GM12878 (cell line): ENCODE measurements at regions not wholly inside any gene's neighbourhood (a gene's known extent, or its start where the extent isn't known, plus 50 kb on each side); places are given as distances from the start of the nearest gene placed in this dataset.

Source experiments
- ATAC-seq: fragments of 200-7000 bp; cut with Tn5 transposase; 3 replicates; pipeline ENCODE4 v1.9.1; 2020; ENCODE audit warnings: mild to moderate bottlenecking, moderate library complexity
- BruUV-seq: library from RNA; stranded (reverse); fragments of 400-500 nt; replicated peaks from 2 replicates; lab custom pipeline; 2021; lab: Mats Ljungman, UMichigan
- CTCF ChIA-PET: fragments of 300-600 bp; sonication (Branson Sonifier 250); formaldehyde crosslinking; extraction: SDS; loops from one replicate; lab custom pipeline; 2021; ENCODE audit warnings: inconsistent platforms; lab: Yijun Ruan, JAX
- POLR2A ChIA-PET: fragments of 350-600 bp; formaldehyde crosslinking; extraction: SDS; loops from one replicate; lab custom pipeline; 2021; ENCODE audit warnings: inconsistent platforms; lab: Charles Lee
- RAD21 ChIA-PET: fragments of 300-600 bp; sonication (Branson Sonifier 250); formaldehyde crosslinking; loops from one replicate; lab custom pipeline; 2023; ENCODE audit warnings: antibody characterized with exemption; ENCODE audit not compliant: unreplicated experiment; lab: Charles Lee
- SMC1A ChIA-PET: fragments of 300-600 bp; sonication (Branson Sonifier 250); formaldehyde crosslinking; loops from one replicate; lab custom pipeline; 2023; ENCODE audit not compliant: unreplicated experiment, uncharacterized antibody; lab: Charles Lee
- DNase-seq: peaks from one replicate; pipeline ENCODE4 v3.0.0-alpha.2; 2011; ENCODE audit warnings: low read depth, low spot score
- FAIRE-seq: peaks from 3 replicates; lab custom pipeline; 2011; peaks lifted over from hg19 to GRCh38; lab: Jason Lieb, UNC
- H2AFZ ChIP-seq: 2 replicates; pipeline ENCODE4 v1.6.0; 2011; ENCODE audit warnings: low read depth, low read length, control low read depth; ENCODE audit not compliant: control insufficient read depth
- H3K27ac ChIP-seq: 2 replicates; pipeline ENCODE4 v1.5.1; 2011; ENCODE audit warnings: control low read depth; ENCODE audit not compliant: control insufficient read depth, insufficient read depth
- H3K27me3 ChIP-seq, 2 experiments: replicated peaks in 1 of 2; 2 replicates each; pipeline versions ENCODE4 v1.6.0 to v1.6.1; 2011; ENCODE audit warnings: low read length in 1 of 2; ENCODE audit not compliant: control insufficient read depth in 2 of 2, insufficient read depth in 2 of 2
- H3K36me3 ChIP-seq, 2 experiments: 2 replicates each; pipeline ENCODE4 v1.5.1; 2011; ENCODE audit warnings: low read length in 1 of 2; ENCODE audit not compliant: control insufficient read depth in 2 of 2, insufficient read depth in 2 of 2
- H3K4me1 ChIP-seq: 2 replicates; pipeline ENCODE4 v1.6.1; 2011; ENCODE audit warnings: mild to moderate bottlenecking, low read length, moderate library complexity, mixed read lengths; ENCODE audit not compliant: control insufficient read depth, insufficient read depth
- H3K4me2 ChIP-seq: 2 replicates; pipeline ENCODE4 v1.6.0; 2011; ENCODE audit warnings: control low read depth; ENCODE audit not compliant: control insufficient read depth, insufficient read depth
- H3K4me3 ChIP-seq: fragments of 200-600 bp; sonication (generic); 2 replicates; pipeline ENCODE4 v1.5.1; 2016
- H3K79me2 ChIP-seq: 2 replicates; pipeline ENCODE4 v1.6.0; 2011; ENCODE audit warnings: low read length; ENCODE audit not compliant: control insufficient read depth, insufficient read depth
- H3K9ac ChIP-seq: 2 replicates; pipeline ENCODE4 v1.8.0; 2011; ENCODE audit warnings: low read length, control low read depth, mixed read lengths; ENCODE audit not compliant: control insufficient read depth, insufficient read depth
- H3K9me3 ChIP-seq: replicated peaks from 3 replicates; pipeline ENCODE4 v1.5.1; 2011; ENCODE audit warnings: mild to moderate bottlenecking, low read length; ENCODE audit not compliant: control insufficient read depth, insufficient read depth
- H4K20me1 ChIP-seq: 2 replicates; pipeline ENCODE4 v1.6.0; 2011; ENCODE audit not compliant: control insufficient read depth, insufficient read depth
- BRCA1 ChIP-seq: IDR thresholded peaks from 2 replicates; pipeline ENCODE4 v1.6.1; 2011; ENCODE audit warnings: low read depth, low read length, improper control_type of control experiment
- CHD2 ChIP-seq: IDR thresholded peaks from 2 replicates; pipeline ENCODE4 v1.6.1; 2011; ENCODE audit warnings: low read depth, low read length, improper control_type of control experiment, borderline replicate concordance
- IRF4 ChIP-seq: IDR thresholded peaks from 2 replicates; pipeline ENCODE4 v1.6.1; 2011; ENCODE audit warnings: low read depth, low read length
- MYC ChIP-seq: IDR thresholded peaks from 2 replicates; pipeline ENCODE4 v1.6.1; 2011; ENCODE audit warnings: mild to moderate bottlenecking, low read length, moderate library complexity, inconsistent platforms; ENCODE audit not compliant: insufficient read depth, insufficient replicate concordance, insufficient read length, severe bottlenecking
- RCOR1 ChIP-seq: conservative IDR thresholded peaks from 2 replicates; pipeline ENCODE4 v1.6.1; 2012; ENCODE audit warnings: low read depth, low read length, improper control_type of control experiment
- SIN3A ChIP-seq: IDR thresholded peaks from 2 replicates; pipeline ENCODE4 v1.6.1; 2012; ENCODE audit warnings: low read depth, low read length, improper control_type of control experiment
- SREBF2 ChIP-seq: IDR thresholded peaks from 2 replicates; pipeline ENCODE4 v1.6.1; 2012; ENCODE audit warnings: mild to moderate bottlenecking, low read length
- SUPT20H ChIP-seq: IDR thresholded peaks from 2 replicates; pipeline ENCODE4 v1.6.1; 2011; ENCODE audit warnings: low read depth, mild to moderate bottlenecking, low read length, moderate library complexity, borderline replicate concordance; ENCODE audit not compliant: control insufficient read depth
- WGBS: methylation state at CpG from one replicate; pipeline ENCODE4 v1.1.6; 2016; ENCODE audit warnings: low lambda C conversion rate; ENCODE audit not compliant: insufficient replicate concordance, insufficient coverage; ENCODE audit errors: missing lambda C conversion rate; 5-methylcytosine and 5-hydroxymethylcytosine counted together
- in situ Hi-C: fragments of 300-500 bp; cut with MboI; formaldehyde crosslinking; loops from 9 replicates; pipeline ENCODE4 v1.14.3; 2018; ENCODE audit warnings: mixed read lengths
- intact Hi-C: fragments of 100-400 bp; cut with micrococcal nuclease; formaldehyde crosslinking; loops from one replicate; pipeline ENCODE4 v1.14.2; 2022; ENCODE audit not compliant: unreplicated experiment
- TF ChIP-seq, protein P1 (sequence below): fragments of 150-350 bp; IDR thresholded peaks from 2 replicates; pipeline ENCODE4 v1.6.1; 2014; ENCODE audit warnings: mild to moderate bottlenecking, low read depth, low read length
- TF ChIP-seq, protein P2 (sequence below): IDR thresholded peaks from 2 replicates; pipeline ENCODE4 v1.6.1; 2012; ENCODE audit warnings: low read depth, low read length, improper control_type of control experiment
- TF ChIP-seq, protein P3 (sequence below): IDR thresholded peaks from 2 replicates; pipeline ENCODE4 v1.6.1; 2012; ENCODE audit warnings: improper control_type of control experiment, low read depth, low read length; ENCODE audit not compliant: insufficient replicate concordance

DNA sequence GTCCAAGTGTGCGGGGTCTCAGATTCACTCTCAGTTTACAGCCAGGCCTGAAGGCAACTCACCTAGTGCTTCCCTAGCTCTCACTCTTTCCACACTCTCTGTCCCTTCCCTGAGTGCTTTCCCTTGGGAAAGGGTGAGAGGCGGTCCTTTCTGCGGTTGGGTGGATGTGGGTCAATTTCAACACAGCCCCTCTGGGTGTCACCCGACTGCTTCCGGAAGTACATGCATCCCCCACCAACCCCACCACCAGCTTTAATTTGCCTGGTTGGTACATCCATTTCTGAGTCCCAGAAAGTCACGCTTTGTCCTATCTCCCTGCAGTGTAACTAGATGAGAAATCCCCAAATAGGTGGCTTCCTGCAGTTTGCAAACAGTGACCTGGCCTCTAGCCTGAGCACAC is 307.3 kb upstream of the MEIS1 start:
- Histone ChIP-seq H3K9me3 (no peaks in the 10 kb centered on the region), H3K4me3 (no peak overlapping the region), H3K27ac (no peak overlapping the region), H3K9ac (no peak overlapping the region), H2AFZ (no peak overlapping the region), H3K4me2 (no peak overlapping the region), H3K79me2 (no peaks in the 10 kb centered on the region), H3K4me1 (no peaks in the 10 kb centered on the region), H3K27me3 (no peaks in the 10 kb centered on the region), H3K36me3 (no peaks in the 10 kb centered on the region), H4K20me1 (no peaks in the 10 kb centered on the region)
- SMC1A ChIA-PET = no interaction called here
- POLR2A ChIA-PET = no interaction called here
- intact Hi-C loops = no loop called here
- BruUV-seq = no TSS peak
- CTCF ChIA-PET = no interaction called here
- no peak for TF ChIP-seq SREBF2
- TF ChIP-seq IRF4 = no peak
- TF ChIP-seq, protein P1, sequence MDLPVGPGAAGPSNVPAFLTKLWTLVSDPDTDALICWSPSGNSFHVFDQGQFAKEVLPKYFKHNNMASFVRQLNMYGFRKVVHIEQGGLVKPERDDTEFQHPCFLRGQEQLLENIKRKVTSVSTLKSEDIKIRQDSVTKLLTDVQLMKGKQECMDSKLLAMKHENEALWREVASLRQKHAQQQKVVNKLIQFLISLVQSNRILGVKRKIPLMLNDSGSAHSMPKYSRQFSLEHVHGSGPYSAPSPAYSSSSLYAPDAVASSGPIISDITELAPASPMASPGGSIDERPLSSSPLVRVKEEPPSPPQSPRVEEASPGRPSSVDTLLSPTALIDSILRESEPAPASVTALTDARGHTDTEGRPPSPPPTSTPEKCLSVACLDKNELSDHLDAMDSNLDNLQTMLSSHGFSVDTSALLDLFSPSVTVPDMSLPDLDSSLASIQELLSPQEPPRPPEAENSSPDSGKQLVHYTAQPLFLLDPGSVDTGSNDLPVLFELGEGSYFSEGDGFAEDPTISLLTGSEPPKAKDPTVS = no peak
- RAD21 ChIA-PET = no interaction called here
- in situ Hi-C loops = no loop called here
- FAIRE-seq (no peak), ATAC-seq (no peak), DNase-seq (no peak)
- WGBS = 57% methylated on average over 6 of the region's 6 CpGs

DNA sequence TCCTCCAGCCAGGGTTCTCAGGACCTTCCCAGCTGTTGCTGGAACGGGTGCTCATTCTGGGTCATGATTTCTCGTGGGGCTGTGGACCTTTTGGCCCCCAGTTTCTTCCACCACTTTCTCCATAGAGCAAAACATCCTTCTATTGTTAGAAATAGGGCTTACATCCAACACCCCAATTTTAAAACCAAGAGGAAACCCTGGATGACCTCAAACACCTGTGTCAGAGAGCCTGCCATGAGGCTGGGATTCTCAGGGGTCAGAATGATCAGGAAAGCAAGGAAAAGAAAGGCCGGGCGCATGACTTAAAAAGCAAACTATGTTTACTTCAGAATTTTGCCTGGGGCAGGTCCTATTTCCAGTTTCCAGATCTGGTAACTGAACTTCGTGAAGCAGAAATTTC is 307.9 kb upstream of the MEIS1 start:
- ChIA-PET CTCF (no interaction called here), RAD21 (no interaction called here), SMC1A (interaction anchor here (0.7 kb wide), 1 partner anchor 13 kb away, joined by 3 read pairs; no protein-coding TSS in a partner anchor), POLR2A (interaction anchor here (0.6 to 0.7 kb wide), 2 partner anchors 77 to 108 kb away, joined by 4 to 11 read pairs; no protein-coding TSS in a partner anchor)
- WGBS = 11% methylated on average over 5 of the region's 5 CpGs
- Histone ChIP-seq H3K79me2 (no peaks in the 10 kb centered on the region), H3K36me3 (no peaks in the 10 kb centered on the region), H3K27ac (no peak overlapping the region), H3K9me3 (no peaks in the 10 kb centered on the region), H3K9ac (no peak overlapping the region), H2AFZ (no peak overlapping the region), H4K20me1 (no peaks in the 10 kb centered on the region), H3K27me3 (no peaks in the 10 kb centered on the region), H3K4me2 (no peak overlapping the region), H3K4me3 (no peak overlapping the region), H3K4me1 (no peaks in the 10 kb centered on the region)
- DNase-seq (no peak), ATAC-seq (no peak), FAIRE-seq (no peak)
- in situ Hi-C loops (no loop called here), intact Hi-C loops (no loop called here)
- no TSS peak for BruUV-seq
- TF ChIP-seq BRCA1 = no peak
- no peak for TF ChIP-seq RCOR1
- TF ChIP-seq, protein P2, sequence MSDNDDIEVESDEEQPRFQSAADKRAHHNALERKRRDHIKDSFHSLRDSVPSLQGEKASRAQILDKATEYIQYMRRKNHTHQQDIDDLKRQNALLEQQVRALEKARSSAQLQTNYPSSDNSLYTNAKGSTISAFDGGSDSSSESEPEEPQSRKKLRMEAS = no peak
- TF ChIP-seq SUPT20H = no peak
- no peak for TF ChIP-seq CHD2
- TF ChIP-seq MYC = no peak
- TF ChIP-seq, protein P3, sequence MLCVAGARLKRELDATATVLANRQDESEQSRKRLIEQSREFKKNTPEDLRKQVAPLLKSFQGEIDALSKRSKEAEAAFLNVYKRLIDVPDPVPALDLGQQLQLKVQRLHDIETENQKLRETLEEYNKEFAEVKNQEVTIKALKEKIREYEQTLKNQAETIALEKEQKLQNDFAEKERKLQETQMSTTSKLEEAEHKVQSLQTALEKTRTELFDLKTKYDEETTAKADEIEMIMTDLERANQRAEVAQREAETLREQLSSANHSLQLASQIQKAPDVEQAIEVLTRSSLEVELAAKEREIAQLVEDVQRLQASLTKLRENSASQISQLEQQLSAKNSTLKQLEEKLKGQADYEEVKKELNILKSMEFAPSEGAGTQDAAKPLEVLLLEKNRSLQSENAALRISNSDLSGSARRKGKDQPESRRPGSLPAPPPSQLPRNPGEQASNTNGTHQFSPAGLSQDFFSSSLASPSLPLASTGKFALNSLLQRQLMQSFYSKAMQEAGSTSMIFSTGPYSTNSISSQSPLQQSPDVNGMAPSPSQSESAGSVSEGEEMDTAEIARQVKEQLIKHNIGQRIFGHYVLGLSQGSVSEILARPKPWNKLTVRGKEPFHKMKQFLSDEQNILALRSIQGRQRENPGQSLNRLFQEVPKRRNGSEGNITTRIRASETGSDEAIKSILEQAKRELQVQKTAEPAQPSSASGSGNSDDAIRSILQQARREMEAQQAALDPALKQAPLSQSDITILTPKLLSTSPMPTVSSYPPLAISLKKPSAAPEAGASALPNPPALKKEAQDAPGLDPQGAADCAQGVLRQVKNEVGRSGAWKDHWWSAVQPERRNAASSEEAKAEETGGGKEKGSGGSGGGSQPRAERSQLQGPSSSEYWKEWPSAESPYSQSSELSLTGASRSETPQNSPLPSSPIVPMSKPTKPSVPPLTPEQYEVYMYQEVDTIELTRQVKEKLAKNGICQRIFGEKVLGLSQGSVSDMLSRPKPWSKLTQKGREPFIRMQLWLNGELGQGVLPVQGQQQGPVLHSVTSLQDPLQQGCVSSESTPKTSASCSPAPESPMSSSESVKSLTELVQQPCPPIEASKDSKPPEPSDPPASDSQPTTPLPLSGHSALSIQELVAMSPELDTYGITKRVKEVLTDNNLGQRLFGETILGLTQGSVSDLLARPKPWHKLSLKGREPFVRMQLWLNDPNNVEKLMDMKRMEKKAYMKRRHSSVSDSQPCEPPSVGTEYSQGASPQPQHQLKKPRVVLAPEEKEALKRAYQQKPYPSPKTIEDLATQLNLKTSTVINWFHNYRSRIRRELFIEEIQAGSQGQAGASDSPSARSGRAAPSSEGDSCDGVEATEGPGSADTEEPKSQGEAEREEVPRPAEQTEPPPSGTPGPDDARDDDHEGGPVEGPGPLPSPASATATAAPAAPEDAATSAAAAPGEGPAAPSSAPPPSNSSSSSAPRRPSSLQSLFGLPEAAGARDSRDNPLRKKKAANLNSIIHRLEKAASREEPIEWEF = no peak
- TF ChIP-seq SIN3A = no peak
